Activated CD4-positive, CD25-positive, alpha-beta regulatory T cell (primary cell): ENCODE measurements at regions not wholly inside any gene's neighbourhood (a gene's known extent, or its start where the extent isn't known, plus 50 kb on each side); places are given as distances from the start of the nearest gene placed in this dataset.

Experiments
- DNase-seq, 4 experiments: peaks; one replicate each; lab custom pipeline; 2025; lab: John Stamatoyannopoulos, UW

DNA sequence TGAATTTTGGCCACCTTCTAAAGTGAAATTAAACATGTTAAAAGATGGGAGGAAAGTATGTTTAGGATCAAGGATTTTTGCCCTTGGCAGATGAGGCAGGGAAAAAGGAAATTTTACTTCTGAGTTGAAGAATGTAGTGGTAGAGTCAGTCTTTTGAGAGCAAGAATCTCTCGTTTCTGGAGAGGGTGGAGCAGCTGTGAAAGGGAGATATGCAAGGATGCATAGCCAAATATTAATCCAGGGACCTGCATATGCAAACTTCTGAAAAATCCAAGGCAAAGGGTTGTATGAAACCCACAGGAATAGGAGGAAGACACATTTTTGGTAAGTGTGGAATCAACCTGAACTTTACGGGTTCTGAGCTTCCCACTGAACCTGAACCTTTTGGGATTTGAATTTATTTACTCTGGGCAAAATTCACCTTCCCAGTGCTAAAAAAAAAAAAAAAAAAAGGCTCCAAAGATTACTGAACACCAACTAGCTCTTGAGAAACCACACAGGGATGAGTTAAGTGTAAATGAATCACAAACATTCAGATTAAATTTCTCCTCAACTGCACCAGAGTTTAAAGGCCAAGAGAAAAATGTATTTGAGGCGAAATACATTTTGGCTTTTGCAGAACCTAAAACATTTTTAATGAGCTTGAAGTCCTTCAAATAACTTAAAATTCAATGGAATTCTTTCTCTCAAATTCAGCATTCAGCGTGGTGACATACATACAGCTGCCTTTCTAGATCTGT lies 187.1 kb upstream of the CDKN3 start:
- DNase-seq = no peak

DNA sequence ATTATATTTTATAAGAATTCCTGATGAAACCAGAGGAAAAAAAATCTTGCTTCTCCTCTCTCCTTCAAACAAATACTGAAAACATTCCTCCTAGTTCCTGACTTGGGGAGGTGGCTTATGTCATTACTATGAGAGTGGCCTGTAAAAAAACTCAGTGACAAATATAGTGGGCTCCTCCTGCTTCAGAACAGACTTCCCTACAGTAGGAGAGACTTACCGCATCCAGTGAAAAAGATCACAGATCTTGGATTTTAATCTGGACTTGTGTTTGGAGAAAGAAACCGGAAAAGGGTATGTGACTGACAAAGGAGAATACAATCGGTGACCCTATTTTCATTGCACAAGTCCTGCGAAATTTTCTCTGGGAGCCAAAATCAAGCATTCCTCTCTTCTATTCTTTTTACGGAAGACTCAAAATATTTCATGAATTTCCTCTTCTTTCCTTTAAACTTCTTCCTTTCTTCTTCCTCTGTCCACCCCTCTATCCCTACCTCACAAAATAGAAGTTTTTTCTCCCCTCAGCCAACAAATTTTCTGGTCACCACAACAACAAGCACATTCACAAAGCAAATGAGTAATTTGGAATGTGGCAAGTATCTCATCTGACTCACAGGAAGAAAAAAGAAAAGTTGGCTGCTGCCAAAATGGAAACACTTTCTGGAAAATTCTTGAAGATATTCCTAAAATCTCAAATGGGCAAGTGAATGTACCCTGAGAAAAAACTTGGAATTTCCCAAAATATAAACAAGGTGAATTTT lies 185.1 kb upstream of the CDKN3 start:
- no peak for DNase-seq

DNA sequence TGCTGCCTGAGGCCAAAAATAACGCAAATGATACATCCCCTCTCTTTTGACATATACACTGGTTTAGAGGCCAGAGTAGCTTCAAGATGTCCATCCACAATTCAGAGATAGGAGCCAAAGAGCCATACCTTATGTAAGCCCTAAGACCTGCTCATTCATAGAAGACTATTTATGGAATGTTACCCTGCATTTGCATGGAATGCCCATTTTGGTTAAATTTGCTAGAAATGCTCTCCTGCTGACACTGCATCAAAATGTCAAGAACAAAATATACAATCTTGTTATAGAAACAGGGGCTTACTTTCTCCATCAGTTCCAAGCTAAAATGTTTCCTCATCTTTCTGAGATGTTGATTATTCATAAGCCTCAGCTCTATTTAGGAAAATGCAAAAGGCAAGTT lies 183.3 kb upstream of the CDKN3 start:
- DNase-seq = no peak

DNA sequence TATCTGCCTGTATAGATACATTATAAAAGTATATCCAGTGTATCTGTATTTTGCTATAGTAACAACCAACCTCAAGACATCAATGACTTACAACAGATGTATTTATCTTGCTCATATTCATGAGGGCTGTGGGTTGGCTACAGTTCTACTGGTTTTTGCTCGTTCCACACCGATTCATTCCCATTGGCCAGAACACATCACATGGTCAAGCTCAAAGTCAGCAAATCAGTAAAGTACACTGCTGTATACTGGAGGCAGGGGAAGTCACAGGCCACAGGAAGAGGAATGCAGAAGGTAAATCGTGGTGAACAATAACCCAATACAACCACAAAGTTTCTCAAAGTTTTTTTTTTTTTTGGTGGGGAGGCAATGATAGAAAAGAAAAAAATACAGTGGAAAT lies 180.0 kb upstream of the CDKN3 start:
- DNase-seq = no peak

DNA sequence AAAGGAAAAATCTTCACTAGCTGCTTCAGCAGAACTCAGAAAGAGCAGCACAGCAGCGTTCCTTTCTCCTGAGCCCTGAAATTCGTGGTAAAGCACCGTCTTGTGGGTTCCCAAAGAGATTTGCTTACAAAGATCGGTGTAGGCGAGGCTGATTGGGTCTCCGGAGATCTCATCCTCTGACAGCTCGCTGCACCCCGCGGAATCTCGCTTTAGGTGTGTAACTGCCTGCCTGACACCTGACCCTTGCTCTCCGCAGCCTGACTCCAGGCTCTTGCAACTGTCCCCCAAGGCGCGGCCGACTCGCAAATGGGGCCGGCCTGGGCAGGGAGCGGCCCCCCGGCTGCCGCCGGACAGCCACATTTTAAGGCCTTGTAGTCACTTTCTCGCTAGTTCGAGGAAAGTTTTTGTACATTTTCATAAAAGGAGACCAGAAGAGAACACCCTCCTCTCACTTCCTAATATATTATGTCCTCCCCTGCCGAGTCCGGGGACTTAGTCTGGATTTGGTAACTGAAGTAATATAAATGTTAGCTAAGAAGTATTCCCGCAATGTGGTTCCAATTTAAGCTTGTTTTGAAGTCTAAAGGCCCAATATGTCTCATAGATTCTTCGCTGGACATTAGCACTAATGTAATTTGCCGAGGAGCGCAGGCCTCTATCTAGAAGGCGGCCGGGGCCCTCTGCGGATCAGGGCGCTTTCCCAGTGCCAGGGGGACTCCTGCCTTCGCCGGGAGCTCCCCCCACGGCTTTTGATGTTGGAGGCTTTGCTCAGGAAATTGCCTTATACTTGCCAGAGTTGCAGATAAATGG lies 177.3 kb upstream of the CDKN3 start:
- DNase-seq = no peak

DNA sequence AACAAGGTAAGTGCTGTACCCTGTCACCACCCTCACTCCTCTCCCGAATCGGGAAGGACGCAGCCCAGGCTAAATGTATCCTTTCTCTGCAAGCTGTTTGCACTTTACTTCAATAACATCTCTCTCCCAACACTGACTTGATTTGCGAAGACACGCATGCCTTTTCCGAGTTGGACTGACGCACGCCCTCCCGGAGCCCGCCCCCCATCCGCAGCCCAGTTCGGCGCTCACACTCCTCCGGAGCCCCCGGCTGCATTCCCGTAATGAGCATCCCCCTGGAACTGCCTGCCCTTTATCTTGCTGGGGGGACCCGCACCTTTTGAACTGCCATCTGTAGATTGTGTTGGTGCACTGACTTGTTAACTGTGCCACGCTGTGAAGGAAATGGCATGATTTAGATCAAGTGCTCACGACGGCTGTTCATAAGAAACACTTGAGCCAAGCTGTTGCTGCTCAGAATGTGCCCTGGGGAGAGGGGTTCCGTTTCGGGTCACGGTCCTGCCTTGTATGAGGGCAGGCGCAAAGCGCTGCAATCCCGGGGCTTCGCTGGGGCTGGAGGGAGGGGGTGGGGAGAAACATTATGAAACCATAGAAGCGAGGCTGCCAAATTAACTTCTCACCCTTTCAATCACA lies 176.6 kb upstream of the CDKN3 start:
- no peak for DNase-seq

DNA sequence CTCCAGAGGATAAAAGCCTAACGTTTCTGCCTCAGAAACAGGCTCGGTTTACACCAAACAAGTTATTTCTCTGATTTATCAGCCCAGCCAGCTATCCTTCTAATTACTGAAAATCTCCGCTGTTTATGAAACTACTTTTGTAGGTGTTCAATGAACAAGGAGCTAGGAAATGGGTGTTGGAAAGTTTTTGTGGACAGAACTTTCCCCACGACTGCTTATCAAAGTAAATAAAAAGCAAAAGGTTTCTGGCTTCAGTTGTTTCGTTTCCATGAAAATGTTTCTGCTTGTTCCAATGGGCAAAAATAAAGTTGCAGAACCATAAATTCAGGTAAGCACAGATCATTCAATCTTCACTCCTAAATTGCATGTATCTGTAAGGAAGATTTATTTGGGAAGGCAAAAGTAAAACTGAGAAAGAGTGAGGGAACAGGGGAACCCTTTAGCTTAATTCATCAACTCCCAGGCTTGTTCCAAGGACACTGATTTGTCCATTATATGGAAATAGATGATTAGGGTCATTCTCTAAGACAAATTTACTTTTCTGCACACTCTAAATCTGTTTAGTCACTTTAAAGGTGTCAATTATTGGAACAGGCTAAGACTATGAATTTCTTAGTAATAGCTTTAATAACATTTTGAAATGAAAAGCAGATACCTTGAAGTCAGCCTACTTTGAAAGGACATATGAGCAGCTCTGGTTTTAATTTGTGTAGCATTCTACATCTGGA lies 175.9 kb upstream of the CDKN3 start:
- no peak for DNase-seq

DNA sequence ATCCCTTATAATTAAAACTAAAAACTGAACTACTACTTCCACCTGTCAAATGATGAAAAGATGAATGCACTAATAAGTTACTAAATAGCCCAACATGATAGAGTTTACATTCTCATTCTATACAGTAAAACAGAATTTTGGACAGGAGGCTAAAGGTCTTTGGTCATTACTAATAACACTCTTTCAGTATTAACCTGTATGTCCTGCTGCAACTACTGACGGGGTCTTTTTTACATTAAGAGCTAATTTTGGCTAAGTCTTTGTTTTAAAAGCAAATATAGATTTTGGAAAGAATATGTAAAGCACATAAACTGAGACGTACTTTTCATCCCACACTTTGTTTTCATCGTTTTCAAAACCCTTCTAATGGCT lies 175.4 kb upstream of the CDKN3 start:
- no peak for DNase-seq

DNA sequence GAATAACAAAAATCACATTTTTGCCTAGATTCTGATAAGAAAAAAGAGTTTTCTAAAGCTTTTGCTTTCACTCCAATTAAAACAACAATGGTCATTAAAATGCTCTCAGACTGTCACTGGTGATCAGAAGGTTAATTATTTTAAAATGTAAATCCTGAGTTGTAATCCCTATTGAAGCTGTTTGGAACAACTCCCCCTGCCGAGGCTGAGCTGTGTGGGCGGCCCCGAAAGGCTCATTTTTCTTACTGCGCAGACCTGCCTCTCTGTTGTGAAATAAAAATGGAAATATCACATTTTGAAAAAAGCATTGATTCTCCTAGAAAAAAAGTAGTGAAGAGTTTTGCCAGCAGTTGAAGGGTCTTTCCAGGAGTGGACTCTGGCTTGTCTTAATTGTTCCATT lies 174.8 kb upstream of the CDKN3 start:
- DNase-seq = no peak

DNA sequence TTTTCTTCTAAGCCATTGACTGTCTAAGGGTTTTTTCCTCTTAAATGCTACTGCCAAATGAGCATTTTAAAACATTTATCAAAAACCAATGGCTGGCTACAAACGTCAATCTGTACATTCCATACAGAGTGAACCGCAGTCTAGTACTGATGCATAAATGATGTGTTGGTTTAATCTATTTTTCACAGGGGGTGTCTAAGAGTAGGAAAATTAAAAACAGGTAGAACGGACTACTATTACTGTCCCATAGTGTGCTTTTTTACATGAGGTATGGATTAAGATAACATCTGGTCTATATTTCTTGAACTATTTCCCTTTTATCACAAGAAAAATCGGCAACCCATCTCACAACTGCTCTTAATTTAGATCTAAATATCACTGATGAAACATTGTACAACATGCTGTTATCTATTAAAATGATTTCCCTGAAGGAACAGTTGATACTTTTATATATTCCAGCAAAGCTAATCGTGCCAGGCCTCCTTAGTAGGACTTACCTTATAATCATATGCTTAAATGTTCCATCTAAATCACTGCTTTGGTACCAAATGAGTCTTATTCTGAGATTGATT lies 172.9 kb upstream of the CDKN3 start:
- no peak for DNase-seq

DNA sequence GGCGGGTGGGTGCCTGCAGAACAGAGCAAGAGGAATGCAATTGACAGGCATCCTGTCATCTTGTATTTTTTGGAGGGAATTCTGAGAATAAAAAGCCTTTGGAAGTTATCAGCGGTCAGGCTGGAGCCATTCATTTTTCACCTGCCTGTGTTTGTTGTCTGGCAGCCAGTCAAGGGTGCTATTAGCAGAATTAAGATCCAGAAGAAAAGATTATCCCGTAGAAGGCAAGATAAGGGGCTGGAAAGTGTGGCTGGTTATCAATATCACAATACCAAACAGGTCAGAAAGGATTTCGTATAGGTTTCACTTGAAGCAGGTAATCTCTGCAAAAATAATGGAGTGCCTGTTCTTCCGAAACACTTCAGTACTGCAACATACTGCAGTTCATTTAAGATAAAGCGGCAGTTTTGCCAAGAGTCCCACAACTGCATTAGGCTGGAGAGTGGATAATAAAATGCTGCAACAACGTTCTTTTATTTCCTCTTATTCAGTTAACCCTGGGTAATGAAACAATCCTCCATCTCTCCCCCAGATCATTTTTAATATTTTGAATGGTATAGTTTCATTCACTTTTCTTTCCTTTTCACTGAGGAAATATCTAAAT lies 171.2 kb upstream of the CDKN3 start:
- no peak for DNase-seq

DNA sequence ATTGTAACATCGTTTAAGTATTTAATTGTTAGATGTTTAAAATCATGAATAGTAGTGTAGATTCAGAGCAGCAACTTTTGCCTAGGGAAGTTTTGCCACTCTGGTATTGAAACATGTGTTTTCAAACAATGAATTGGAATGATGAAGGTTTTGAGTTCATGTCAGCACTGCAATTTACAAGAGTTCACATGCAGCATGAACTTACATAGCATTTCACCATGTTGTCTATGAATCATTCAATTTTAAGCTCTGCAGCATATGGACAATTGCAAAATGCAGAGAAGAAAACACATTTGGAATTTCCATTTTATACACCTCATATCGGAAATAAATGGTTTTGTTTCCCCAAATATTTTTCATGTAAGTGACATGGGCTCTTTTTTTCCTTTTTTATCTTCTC lies 170.7 kb upstream of the CDKN3 start:
- no peak for DNase-seq

DNA sequence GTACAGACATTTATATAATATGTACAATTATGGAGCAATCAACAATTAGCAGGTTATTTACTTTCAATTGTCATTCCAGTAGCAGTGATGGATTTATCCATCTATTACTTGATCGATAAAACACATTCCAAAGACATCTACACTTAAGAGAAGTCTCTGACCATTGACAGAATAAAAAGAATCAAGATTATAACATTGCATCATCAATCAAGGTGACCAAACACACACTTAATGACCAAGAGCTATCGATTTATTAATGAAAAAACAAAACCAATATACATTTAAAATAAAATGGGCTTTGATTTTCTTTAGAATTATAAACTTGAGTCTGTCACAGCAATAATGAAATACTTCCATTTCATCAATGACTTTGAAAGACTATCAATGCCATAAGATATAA lies 170.2 kb upstream of the CDKN3 start:
- no peak for DNase-seq

DNA sequence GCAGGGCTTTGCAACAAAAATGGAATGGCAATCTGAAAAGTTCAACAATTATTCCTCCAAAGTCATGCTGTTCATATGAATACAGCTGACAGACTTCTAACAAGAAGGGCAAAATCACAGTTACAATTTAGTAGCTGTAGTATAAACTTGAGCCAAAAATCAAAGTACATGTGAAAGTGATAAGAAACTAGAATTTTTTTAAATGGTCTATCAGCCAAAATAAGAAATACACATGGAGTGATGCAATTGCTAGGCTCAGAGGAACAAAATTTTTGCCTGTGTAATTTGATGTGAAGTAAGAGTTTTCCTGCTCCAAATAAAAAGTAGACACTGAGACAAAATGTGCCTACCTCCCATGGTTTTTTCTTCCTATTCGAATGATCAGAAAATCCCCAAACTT lies 167.7 kb upstream of the CDKN3 start:
- no peak for DNase-seq

DNA sequence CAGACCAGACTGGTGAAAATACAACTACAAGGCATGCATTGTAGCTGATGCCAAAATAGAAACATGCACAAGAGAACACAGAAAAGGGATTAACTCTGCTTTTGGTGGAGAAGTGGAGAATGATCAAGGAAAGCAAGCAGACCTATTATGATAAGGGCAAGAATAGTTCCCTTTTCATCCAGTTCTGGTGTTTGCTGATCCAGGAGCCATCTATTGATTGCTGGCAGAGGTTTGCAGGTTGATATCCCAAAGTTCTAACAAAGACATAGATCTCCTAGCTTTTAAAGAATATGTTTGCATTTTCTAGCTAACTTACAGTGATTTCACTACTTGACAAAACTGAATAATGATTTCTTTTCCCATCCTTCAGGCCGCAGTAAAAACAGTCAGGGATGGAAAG lies 166.2 kb upstream of the CDKN3 start:
- DNase-seq = no peak

DNA sequence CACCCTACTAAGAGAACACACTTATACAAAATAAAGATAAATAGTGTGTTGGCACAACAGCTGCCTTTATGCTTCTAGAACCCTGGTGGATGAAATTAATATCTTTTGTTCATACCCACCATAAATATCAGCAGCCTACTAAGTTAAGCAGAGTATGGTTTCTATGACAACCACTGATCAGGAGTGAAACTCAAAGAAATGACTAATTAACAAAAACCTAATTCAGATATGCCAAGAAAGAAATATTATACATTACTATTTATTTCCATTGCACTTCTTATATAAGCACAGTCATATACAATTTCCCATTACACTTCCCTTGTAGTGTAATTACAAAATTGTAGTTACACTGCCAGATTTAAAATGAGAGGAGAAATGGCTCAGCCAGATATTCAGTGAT lies 164.1 kb upstream of the CDKN3 start:
- DNase-seq = no peak

DNA sequence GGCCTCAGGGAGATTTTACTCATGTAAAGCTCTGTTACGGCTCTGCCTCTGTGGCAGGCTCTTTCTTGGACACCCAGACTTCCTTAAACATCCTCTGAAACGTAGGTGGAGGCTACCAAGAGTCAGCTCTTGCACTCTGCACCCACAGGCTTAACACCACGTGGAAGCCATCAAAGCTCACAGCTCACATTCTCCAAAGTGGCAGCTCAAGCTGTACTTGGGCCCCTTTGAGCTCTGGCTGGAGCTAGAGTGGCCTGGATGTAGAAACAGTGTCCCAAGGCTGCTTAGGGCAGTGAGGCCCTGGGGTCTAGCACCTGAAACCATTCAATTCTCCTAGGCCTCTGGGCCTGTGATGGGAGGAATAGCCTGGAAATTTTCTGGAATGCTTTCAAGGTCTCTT lies 155.3 kb upstream of the CDKN3 start:
- no peak for DNase-seq

DNA sequence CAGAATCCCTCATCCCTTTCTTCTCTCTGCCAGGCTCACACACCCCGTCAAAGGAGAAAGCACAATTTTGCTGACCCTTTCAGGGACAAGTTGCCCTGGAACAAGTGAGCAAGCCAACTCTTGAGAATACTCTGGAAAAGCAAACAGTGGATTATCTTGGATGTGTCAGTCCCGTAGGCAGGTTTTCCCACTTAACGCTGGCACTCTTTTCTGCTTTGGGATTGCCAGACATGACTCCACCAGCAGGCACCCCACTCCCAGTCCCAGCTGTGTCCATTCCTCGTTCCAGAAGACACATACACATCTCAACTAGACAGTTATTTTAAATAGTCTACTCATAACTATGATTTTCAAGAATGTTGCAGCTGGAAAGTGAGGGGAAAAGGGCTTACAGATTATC lies 145.5 kb upstream of the CDKN3 start:
- DNase-seq = no peak

DNA sequence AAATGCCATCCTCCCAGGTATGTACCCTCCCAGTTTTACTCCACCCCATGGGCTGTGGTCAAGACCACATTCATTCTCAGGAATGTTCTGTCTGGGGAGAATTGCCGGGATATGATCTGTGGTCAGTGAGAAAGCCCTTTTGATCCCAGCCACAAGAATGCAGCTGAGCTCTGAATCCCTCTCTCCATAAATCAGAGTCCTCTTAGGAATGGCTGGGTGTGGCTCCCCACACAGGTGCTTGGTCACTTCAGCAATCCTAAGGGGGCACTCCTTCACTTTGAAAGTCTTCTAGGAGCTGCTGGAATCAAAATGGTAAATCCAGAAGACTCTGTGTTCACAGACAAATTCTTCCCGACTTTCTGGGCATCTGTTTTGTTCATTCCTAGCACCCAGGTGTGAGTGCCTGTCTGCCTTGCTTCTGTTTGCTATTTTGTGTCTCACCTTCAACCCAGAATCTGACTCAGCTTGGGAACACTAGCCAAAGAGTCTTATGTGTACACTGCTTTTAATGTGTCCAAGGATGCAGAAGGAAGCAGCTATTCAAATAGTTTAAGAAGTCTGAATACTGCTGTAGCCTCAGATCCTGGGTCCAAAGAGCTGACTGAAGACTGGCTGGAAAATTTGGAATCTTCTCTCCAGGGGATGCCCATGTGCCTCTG lies 144.6 kb upstream of the CDKN3 start:
- DNase-seq = no peak

DNA sequence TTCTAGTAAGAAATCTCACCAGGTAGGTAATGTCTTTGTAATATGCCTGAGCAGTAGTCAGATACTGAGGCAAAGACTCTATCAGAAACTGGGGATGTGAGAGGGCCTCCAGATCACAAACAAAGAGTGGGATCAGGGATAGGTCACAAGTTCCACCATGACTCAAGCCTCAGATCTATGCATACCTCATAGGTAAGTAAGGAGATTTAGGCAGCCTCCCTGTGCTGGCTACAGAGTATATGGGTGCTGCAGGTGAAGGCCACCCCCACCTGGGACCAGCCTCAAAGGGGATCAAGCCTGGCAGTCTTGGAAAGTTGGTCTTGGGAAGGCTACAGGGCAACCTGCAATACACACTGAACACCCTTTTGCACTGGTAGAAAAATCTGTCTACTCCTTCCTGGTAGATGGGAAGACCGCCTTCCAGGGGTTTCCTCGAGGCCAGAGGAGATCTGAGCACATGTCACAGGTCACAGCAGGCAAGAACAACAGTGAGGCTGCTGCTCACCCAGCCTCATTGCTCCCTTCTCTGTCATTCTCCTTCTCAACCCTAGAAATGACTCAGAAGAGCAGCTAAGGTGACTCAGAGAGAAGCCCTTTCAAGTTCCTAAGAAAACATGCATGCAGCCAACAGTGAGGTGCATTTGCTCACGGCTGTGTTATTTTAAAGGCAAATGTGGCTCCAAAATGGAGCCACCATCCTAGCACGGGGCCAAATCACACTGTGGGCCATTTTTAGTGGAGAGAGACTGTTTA lies 143.4 kb upstream of the CDKN3 start:
- DNase-seq = no peak
